Astrocyte (in vitro differentiated cells and primary cell): ENCODE measurements at regions not wholly inside any gene's neighbourhood (a gene's known extent, or its start where the extent isn't known, plus 50 kb on each side); places are given as distances from the start of the nearest gene placed in this dataset.

Source experiments
- EZH2 ChIP-seq: IDR thresholded peaks from 2 replicates; pipeline ENCODE4 v1.6.1; 2012; ENCODE audit warnings: mild to moderate bottlenecking, low read length, inconsistent platforms; ENCODE audit not compliant: insufficient read depth
- TF ChIP-seq, protein P1 (sequence below): IDR thresholded peaks from 2 replicates; pipeline ENCODE4 v1.5.1; 2011; ENCODE audit warnings: low read depth, mild to moderate bottlenecking, inconsistent platforms, low read length, moderate library complexity; ENCODE audit not compliant: insufficient read depth

DNA sequence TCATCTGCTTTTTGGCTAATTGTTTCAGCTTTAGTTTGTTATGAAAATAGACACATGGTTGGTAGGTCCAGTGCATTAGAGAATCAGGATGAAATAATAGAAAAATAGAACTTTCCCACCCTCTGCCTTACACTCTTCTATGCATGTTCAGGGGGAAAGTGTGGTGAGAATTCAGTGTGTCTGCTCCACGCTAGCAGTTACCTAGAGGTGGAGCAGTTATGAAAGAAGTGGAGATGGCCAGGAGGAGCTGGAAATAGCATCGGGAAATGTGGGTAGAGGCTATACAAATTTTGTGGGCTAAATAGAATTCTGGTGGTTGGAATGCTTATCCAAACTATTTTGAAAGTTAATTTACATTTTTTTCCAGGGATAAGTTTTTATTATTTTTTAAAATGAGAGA, 91.4 kb upstream of the MAD2L1 start:
- TF ChIP-seq, protein P1, sequence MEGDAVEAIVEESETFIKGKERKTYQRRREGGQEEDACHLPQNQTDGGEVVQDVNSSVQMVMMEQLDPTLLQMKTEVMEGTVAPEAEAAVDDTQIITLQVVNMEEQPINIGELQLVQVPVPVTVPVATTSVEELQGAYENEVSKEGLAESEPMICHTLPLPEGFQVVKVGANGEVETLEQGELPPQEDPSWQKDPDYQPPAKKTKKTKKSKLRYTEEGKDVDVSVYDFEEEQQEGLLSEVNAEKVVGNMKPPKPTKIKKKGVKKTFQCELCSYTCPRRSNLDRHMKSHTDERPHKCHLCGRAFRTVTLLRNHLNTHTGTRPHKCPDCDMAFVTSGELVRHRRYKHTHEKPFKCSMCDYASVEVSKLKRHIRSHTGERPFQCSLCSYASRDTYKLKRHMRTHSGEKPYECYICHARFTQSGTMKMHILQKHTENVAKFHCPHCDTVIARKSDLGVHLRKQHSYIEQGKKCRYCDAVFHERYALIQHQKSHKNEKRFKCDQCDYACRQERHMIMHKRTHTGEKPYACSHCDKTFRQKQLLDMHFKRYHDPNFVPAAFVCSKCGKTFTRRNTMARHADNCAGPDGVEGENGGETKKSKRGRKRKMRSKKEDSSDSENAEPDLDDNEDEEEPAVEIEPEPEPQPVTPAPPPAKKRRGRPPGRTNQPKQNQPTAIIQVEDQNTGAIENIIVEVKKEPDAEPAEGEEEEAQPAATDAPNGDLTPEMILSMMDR, result no peak
- no peak for TF ChIP-seq EZH2
